K562 (cell line): ENCODE measurements at regions not wholly inside any gene's neighbourhood (a gene's known extent, or its start where the extent isn't known, plus 50 kb on each side); places are given as distances from the start of the nearest gene placed in this dataset.

Experiments used
- ELF4 ChIP-seq: fragments of 450-650 bp; formaldehyde crosslinking; IDR thresholded peaks from 2 replicates; pipeline ENCODE4 v1.4.0; 2022; ENCODE audit warnings: missing genetic modification characterization
- EWSR1 ChIP-seq: fragments of 450-650 bp; IDR thresholded peaks from 2 replicates; pipeline ENCODE4 v1.6.1; 2018; ENCODE audit warnings: borderline replicate concordance, mild to moderate bottlenecking, low read depth, moderate library complexity; ENCODE audit not compliant: partially characterized antibody
- L3MBTL2 ChIP-seq: fragments of 450-650 bp; IDR thresholded peaks from 2 replicates; pipeline ENCODE4 v1.6.1; 2016; ENCODE audit warnings: mild to moderate bottlenecking, moderate library complexity
- SAFB2 ChIP-seq: fragments of 200-400 bp; formaldehyde crosslinking; IDR thresholded peaks from 2 replicates; pipeline ENCODE4 v1.6.1; 2018; ENCODE audit warnings: borderline replicate concordance, low read length, low read depth, moderate library complexity; ENCODE audit not compliant: severe bottlenecking
- ZBTB17 ChIP-seq: fragments of 450-650 bp; formaldehyde crosslinking; IDR thresholded peaks from 2 replicates; pipeline ENCODE4 v1.4.0; 2020; ENCODE audit warnings: mild to moderate bottlenecking
- TF ChIP-seq, protein P1 (sequence below): fragments of 150-350 bp; IDR thresholded peaks from 2 replicates; pipeline ENCODE4 v1.6.1; 2014; ENCODE audit warnings: low read depth, mild to moderate bottlenecking, low read length, borderline replicate concordance
- TF ChIP-seq, protein P2 (sequence below): conservative IDR thresholded peaks from 2 replicates; pipeline ENCODE4 v1.6.1; 2011; ENCODE audit warnings: low read depth, mild to moderate bottlenecking, low read length; ENCODE audit not compliant: control insufficient read depth

- TF ChIP-seq SAFB2 (no peak), EWSR1 (no peak), L3MBTL2 (no peak), ZBTB17 (no peak), ELF4 (CRISPR knock-in tag) (no peak)
- TF ChIP-seq, protein P1, sequence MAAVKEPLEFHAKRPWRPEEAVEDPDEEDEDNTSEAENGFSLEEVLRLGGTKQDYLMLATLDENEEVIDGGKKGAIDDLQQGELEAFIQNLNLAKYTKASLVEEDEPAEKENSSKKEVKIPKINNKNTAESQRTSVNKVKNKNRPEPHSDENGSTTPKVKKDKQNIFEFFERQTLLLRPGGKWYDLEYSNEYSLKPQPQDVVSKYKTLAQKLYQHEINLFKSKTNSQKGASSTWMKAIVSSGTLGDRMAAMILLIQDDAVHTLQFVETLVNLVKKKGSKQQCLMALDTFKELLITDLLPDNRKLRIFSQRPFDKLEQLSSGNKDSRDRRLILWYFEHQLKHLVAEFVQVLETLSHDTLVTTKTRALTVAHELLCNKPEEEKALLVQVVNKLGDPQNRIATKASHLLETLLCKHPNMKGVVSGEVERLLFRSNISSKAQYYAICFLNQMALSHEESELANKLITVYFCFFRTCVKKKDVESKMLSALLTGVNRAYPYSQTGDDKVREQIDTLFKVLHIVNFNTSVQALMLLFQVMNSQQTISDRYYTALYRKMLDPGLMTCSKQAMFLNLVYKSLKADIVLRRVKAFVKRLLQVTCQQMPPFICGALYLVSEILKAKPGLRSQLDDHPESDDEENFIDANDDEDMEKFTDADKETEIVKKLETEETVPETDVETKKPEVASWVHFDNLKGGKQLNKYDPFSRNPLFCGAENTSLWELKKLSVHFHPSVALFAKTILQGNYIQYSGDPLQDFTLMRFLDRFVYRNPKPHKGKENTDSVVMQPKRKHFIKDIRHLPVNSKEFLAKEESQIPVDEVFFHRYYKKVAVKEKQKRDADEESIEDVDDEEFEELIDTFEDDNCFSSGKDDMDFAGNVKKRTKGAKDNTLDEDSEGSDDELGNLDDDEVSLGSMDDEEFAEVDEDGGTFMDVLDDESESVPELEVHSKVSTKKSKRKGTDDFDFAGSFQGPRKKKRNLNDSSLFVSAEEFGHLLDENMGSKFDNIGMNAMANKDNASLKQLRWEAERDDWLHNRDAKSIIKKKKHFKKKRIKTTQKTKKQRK, result no peak
- TF ChIP-seq, protein P2, sequence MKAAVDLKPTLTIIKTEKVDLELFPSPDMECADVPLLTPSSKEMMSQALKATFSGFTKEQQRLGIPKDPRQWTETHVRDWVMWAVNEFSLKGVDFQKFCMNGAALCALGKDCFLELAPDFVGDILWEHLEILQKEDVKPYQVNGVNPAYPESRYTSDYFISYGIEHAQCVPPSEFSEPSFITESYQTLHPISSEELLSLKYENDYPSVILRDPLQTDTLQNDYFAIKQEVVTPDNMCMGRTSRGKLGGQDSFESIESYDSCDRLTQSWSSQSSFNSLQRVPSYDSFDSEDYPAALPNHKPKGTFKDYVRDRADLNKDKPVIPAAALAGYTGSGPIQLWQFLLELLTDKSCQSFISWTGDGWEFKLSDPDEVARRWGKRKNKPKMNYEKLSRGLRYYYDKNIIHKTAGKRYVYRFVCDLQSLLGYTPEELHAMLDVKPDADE, result no peak
Observed at GRCh38 chr4:14496969-14497368, 505.3 kb upstream of the CPEB2 start.
